GM10248 (cell line): ENCODE measurements at regions not wholly inside any gene's neighbourhood (a gene's known extent, or its start where the extent isn't known, plus 50 kb on each side); places are given as distances from the start of the nearest gene placed in this dataset.

Experiments used
- CTCF ChIA-PET: fragments of 300-600 bp; sonication (Branson Sonifier 250); formaldehyde crosslinking; extraction: SDS; loops from one replicate; lab custom pipeline; 2021; ENCODE audit warnings: antibody characterized with exemption; lab: Yijun Ruan, JAX
- POLR2A ChIA-PET: fragments of 350-650 bp; sonication (Branson Sonifier 250); formaldehyde crosslinking; extraction: SDS; loops from one replicate; lab custom pipeline; 2020; ENCODE audit warnings: antibody characterized with exemption; lab: Yijun Ruan, JAX
- DNase-seq: peaks from one replicate; pipeline ENCODE4 v3.0.0; 2012; ENCODE audit errors: extremely low spot score
- TF ChIP-seq, protein P1 (sequence below): IDR thresholded peaks from 2 replicates; pipeline ENCODE4 v1.5.1; 2012; ENCODE audit warnings: mild to moderate bottlenecking, low read depth; ENCODE audit errors: extremely low read depth, missing control alignments, control extremely low read depth

GRCh38 chr4:148793221-148793620 is 351.0 kb upstream of the NR3C2 start:
- no peak for DNase-seq
- TF ChIP-seq, protein P1, sequence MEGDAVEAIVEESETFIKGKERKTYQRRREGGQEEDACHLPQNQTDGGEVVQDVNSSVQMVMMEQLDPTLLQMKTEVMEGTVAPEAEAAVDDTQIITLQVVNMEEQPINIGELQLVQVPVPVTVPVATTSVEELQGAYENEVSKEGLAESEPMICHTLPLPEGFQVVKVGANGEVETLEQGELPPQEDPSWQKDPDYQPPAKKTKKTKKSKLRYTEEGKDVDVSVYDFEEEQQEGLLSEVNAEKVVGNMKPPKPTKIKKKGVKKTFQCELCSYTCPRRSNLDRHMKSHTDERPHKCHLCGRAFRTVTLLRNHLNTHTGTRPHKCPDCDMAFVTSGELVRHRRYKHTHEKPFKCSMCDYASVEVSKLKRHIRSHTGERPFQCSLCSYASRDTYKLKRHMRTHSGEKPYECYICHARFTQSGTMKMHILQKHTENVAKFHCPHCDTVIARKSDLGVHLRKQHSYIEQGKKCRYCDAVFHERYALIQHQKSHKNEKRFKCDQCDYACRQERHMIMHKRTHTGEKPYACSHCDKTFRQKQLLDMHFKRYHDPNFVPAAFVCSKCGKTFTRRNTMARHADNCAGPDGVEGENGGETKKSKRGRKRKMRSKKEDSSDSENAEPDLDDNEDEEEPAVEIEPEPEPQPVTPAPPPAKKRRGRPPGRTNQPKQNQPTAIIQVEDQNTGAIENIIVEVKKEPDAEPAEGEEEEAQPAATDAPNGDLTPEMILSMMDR, result no peak
- ChIA-PET POLR2A (no interaction called here), CTCF (interaction anchor here (1.5 kb wide), 1 partner anchor 10 kb away, joined by 7 read pairs; no protein-coding TSS in a partner anchor)

- DNase-seq, result no peak
- TF ChIP-seq, protein P1, result no peak
- CTCF ChIA-PET, result interaction anchor here (0.9 kb wide), 1 partner anchor 13 kb away, joined by 3 read pairs; no protein-coding TSS in a partner anchor
- POLR2A ChIA-PET, result no interaction called here
These were observed 348.5 kb upstream of the NR3C2 start for GRCh38 chr4:148790691-148791090.

GRCh38 chr4:148790246-148790645 is 348.0 kb upstream of the NR3C2 start:
- POLR2A ChIA-PET, result no interaction called here
- CTCF ChIA-PET, result no interaction called here
- TF ChIP-seq, protein P1, result no peak
- DNase-seq, result no peak

GRCh38 chr4:148787831-148788477 is 345.7 kb upstream of the NR3C2 start:
- no peak for DNase-seq
- TF ChIP-seq, protein P1, result no peak
- ChIA-PET POLR2A (no interaction called here), CTCF (no interaction called here)

DNA sequence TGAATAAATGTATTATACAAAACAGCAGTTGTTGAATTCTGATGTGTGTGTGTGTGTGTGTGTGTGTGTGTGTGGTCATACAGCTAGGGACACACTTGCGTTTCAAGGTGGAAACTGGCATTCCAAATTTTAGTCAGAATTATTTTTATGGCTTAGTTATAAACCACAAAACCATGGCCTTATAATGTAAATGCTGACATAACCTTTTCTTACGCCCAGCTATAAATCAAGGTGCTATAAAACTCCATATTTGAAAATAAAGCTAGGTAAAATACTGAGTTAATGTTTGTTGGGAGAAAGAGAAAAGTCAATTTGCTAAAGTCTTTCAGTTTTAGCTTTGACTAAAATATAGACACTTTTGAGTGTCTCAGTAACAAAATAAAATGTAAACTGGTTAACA is 345.1 kb upstream of the NR3C2 start:
- ChIA-PET POLR2A (no interaction called here), CTCF (no interaction called here)
- no peak for DNase-seq
- TF ChIP-seq, protein P1, result no peak

DNA sequence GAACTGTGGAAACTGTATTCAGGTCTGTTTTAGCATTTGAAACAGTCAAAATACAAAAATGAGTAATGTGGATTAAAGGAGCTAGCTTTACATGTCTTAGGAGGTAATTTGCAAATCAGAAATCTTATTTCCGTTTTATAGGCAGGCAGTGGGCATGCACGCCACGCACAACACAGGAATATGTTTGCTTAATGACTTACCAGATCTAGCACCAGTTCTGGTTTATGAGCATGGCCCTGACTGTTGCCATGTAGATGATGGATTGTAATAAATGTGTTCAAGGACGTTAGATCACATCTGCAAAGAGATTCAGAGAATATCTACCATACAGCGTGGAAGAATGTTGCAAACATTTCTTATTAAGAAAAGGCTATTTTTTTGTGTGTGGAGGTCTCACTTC is 344.5 kb upstream of the NR3C2 start:
- ChIA-PET POLR2A (no interaction called here), CTCF (no interaction called here)
- TF ChIP-seq, protein P1, result no peak
- no peak for DNase-seq
